Inflammatory macrophage (primary cell): ENCODE measurements at regions not wholly inside any gene's neighbourhood (a gene's known extent, or its start where the extent isn't known, plus 50 kb on each side); places are given as distances from the start of the nearest gene placed in this dataset.
"Not testable (repeated sequence)": the region's sequence is repeated elsewhere in the genome, so short reads cannot be mapped to it uniquely, and the experiment has no call there.

Experiments used
- DNase-seq, 2 donors: peaks; one replicate each; pipeline ENCODE4 v3.0.0-alpha.2; 2020 to 2022

DNA sequence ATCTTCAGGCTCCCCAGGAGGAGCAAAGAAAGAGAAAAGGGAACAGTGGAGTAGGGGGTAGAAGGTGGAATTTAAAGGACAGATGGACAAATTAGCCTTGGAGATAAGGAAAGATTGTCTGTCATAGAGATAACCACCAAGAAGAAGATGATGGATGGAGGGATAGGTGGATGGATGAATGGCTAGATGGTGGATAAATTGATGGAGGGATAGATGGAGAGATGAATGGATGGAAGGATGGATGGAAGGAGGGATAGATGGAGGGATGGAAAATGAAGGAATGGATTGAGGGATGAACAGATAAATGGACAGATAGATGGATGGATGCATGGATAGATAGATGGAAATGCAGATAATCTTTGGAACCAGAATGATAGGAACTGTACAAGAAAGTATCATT is 102.8 kb downstream of the TNFAIP3 start:
- DNase-seq: no peak

DNA sequence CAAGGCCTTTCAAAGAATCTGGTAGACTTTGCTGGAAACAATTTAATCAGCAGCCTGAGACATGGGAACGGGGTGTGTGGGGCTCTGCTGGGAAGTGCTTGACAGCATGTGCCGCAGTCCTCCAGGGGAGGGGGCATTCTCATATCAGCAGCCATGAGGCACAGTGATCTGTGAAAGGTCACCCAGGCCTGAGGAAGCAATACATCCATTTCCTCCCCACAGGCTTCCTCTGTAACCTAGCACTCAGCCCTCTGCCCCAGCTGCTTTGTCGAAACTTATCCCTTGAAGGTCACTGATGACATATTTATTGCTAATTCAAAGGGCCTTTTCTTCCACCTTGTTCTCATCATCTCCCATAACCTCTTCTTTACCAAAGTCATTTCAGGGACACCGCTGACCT is 103.3 kb downstream of the TNFAIP3 start:
- no peak for DNase-seq

DNA sequence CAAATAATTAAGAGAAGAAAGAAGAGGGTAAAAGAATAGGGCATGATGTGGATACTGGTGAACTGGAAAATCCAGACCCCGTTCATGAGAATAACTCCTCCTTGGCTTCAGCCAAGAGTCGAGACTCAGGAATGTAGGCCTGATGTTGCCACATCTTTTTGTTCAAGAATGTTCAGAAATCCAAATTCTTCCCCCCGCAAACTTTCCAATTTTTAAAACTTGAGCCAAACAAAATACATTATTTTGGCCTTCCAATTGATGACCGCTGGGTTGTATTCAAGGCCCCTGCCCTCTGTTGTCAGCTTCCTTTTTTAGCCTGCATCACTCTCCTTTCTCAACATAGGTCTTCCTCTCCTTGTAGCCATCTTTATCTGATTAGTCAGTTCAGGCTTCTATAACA is 106.1 kb downstream of the TNFAIP3 start:
- no peak for DNase-seq

DNA sequence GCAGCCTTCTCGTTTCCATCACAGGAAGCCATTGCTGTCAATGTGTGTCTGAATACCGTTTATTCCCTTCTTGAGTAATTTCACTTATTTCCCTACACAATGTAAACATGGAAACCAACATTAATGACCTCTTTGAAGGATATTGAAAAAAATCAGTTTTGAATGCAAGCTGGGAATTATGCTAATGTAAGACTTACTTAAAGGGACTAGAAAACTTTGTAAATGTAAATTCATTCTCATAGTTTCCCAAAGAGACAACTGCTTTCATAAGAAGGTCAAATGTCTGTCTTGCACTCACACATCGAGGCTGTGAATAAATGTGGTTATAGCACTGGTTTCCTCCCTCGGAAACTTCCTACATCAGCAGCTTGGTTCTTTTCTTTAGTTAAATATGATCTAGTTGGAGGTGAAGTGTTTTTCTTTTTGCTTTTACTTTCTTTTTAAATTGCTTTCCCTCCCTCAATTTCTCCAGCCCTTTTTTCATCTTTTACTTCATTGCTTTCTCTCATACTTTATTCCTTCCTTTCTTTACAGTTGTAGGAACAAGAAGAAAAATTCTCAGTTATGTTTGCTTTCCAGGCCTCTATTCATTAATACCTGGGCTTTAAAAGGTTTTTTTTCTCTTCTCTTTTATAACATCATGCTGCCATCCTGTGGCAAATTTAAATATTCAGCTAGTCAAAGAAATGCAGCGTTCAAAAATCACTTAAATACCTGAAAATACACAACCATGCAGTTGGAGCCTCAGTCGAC is 108.3 kb downstream of the TNFAIP3 start:
- DNase-seq: peak; percentile 24 to 41

DNA sequence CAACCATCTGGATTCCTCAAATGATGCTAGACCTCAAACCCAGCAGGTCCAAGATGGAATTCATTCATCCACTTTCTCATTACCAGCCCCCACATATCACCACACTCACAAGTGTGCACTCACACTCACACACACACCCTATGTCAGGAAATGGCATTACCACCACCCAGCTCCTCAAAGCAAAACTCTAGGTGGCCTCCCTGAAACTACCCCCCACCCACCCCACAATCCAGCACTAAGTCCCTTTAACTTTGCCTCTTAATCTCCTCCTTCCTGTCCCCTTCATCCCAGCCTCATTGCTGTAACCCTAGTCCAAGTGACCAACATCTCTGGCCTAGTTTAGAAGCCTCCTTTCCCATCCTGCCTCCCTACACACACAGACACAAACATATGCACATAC is 109.4 kb downstream of the TNFAIP3 start:
- DNase-seq: no peak

DNA sequence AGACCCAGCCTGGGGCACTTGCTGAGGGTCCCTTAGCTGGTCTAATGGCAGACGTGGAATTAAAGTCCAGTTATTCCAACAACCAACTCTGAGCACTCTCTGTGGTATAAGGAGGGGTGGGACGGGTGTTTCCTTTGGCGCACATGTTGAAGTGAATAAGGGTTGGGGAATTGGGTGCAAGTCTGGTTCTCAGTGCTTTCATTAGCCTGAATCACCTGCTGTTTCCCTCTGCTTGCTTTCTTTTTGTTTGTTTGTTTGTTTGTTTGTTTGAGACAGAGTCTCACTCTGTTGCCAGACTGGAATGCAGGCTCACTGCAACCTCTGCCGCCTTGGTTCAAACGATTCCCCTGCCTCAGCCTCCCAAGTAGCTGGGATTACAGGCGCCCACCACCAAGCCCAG is 110.1 kb downstream of the TNFAIP3 start:
- no peak for DNase-seq

DNA sequence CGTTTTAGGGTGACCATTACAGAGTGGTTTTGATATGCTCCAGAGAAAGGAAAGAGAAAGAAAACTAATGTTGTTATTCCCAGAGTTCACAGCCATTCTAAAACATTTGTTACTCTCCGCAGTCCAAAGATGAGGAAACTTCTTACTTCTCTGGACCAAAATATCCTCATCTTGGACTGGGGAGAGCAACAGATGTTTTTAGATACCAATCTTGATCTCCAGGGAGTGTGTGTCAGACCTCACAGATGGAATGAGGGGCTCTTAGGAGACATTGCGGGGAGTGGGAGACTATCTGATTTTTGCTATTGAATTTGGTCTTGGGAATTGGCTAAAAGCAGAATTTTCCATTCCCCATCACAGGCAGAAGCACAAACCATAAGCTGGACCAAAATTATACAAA is 110.8 kb downstream of the TNFAIP3 start:
- no peak for DNase-seq

DNA sequence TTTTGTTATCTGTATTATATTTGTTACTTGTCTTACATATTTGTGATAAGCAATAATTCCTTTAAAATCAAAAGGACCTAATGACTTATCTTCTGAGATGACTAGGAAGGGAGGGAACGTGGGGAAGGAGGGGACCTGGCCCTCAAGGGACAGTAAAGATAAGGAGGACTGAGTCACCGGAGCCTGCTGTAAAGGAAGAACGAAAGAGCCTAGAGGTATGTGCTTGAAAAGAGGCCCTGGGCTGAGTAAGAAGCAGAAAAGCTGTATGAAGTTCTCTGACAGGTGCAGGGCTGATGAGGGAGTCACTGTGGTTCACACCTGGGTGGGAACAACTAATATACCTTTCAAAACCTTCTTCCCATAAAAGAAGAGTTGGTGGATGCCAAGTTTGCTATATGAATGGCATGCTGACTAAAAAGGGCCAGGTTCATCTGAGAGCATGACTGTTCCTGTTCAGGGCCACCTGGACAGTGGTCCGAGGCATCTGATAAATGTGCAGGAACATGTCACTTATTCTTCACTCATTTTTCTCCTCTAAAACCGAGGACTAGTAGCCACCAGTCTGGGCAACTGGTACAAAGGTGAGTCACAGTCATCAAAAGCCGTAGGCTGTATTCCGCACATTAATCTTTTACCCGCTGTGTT is 111.3 kb downstream of the TNFAIP3 start:
- DNase-seq: no peak

DNA sequence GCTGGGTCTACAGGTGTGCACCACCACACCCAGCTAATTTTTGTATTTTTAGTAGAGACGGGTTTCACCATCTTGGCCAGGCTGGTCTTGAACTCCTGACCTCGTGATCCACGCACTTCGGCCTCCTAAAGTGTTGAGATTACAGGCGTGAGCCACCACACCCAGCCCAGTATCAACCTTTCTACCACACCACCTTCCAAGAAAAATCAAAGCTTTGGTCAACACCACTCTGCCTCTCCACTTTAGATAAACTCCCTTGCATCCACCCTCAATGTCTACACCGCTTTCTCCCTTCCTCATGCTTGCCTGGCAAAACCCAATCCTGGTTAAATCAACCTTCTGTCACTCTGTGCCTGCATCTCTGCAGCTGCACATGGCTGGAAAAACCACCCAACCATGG is 112.2 kb downstream of the TNFAIP3 start:
- not testable (repeated sequence) for DNase-seq

DNA sequence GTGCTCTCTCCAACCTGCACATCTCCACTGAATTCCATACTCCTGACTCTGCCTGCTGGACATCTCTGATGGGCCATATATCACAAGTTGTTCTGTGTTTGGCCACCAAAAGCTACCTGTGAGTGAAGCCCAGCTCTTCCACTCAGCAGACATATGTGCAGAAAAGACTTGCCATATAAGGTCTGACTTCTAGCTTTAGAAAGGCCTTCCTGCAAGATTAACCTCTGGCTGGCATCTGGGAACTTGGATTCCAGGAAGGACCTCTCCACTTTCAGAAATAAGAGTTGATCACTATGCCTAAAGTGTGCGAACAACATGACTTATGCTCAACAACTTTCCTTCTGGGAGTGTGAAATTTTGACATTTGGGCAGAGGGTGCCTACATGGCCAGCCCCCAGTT is 113.7 kb downstream of the TNFAIP3 start:
- DNase-seq: no peak

DNA sequence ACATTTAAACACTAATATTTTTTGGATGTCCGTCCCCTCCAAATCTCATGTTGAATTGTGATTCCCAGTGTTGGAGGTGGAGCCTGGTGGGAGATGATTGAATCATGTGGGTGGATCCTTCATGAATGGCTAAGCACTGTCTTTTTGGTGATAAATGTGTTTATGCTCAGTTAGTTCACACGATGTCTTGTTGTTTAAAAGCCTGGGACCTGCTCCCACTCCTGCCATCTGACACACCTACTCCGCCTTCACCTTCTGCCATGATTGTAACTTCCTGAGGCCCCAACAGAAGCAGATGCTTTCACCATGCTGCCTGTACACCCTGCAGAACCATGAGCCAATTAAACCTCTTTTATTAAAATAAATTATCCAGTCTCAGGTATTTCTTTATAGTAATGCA is 114.7 kb downstream of the TNFAIP3 start:
- no peak for DNase-seq

DNA sequence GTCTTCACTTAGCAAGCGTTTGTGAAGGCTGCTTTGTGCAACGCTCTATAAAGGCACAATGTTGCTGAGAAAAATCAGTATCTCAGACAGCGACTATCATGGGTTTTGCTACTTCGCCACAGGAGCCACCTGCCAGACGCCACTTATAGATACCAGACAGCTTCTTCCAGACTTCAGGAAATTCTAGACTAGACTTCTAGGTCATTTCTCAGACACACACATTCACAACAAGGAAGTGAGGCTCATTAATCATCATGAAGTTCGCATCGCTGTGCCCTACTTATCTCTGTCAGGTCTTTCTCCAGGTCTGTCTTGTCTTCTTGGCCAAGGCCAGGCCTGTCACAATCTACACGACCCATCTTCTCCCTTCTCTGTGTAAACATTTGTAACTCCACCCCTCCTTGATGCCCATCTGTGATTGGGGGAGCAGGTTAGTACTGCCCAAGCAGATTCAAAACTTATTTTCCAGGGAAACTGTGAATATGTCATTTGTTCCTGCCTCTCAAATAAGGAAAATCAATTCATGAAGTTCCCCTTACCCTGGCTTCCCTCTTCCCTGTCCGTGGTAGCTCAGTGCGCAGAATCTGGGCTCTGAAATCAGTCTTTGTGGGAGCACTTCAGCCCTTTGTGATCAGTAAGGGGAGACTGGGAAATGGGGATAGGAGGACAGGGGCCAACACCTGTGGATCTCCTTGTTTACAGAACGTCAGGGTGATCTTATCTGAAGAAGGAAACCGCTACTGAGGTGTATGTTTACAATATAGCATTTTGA is 115.5 kb downstream of the TNFAIP3 start:
- DNase-seq: no peak

DNA sequence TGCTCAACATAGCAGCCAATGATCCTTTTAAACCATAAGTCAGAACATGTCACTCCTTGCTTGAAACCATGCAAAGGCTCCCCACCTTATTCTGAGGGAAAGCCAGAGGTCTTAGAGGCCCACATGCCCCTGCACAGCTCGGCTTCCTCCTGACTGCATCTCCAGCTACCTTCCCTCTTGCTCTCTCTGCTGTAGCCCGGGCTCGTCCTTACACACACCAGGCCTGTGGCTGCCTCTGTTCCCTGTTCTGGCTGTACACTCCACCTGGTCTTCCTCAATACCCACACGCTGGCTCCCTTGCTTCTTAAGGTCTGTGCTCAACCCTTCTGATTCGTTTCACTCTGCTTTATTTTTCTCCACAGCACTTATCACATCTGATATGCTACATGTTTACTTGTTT is 116.2 kb downstream of the TNFAIP3 start:
- no peak for DNase-seq

DNA sequence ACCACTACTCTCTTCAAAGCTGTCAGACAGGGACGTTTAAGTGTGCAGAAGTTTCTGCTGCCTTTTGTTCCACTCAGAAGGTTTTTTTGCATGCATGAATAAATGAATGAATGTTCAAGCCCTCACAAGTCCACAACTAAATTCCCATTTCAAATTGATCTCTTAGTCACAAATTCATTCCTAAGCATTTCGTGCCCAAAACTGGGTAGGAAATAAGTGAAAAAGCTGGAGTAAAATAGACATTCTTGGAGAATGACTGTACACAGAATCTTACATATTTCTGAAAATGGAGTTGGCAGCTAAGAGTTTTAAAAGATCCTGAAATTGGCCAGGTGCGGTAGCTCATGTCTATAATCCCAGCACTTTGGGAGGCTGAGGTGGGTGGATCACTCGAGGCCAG is 117.6 kb downstream of the PERP start:
- no peak for DNase-seq

DNA sequence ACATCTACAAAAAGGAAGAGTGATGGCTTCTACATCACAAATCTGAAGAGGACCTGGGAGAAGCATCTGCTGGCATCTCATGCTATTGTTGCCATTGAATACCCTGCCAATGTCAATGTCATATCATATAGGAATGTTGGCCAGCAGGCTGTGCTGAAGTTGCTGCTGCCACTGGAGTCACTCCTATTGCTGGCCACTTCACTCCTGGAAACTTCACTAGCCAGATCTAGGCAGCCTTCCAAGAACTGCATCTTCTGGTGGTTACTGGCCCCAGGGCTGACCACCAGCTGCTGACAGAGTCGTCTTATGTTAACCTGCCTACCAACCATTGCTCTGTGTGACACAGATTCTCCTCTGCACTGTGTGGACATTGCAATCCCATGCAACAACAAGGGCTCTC is 111.8 kb downstream of the PERP start:
- DNase-seq: no peak

DNA sequence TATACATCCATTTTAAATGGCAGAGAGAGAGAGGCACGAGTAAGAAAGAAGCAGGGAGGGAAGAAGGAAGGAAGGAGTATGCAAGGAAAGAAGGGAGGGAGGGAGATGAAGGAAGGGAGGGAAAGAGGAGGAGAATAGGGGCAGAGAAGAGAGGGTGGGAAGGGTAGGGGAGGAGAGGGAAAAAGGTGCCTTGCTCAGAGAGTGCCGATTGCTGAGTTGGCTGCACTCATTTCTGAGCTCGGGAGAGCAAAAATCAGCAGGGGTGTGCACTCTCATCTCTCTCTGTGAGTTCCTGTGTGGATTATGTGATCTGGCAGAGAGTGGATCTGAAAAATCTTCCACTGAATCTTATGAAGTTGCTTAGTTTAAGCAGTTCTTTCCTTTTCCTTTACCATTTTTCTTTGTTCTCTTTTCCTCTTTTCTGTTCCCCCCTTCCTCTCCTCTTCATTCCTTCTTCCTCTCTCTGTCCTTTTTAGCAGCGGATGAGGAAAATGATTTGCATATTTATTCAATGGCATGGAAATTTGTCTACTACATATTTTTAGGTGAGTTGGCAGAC is 108.7 kb downstream of the PERP start:
- DNase-seq: no peak

DNA sequence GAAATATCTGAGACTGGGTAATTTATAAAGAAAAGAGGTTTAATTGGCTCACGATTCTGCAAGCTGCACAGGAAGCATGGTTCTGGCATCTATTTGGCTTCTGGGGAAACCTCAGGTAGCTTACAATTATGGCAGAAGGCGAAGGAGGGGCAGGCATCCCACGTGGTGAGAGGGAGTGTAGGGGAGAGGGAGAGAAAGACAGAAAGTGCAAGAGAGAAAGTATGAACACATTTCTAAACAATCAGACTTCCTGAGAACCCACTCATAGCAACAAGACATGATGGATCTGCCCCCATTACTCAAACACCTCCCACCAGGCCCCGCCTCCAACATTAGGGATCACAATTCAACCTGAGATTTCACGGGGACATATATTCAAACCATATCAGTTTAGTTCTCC is 107.4 kb downstream of the PERP start:
- no peak for DNase-seq

DNA sequence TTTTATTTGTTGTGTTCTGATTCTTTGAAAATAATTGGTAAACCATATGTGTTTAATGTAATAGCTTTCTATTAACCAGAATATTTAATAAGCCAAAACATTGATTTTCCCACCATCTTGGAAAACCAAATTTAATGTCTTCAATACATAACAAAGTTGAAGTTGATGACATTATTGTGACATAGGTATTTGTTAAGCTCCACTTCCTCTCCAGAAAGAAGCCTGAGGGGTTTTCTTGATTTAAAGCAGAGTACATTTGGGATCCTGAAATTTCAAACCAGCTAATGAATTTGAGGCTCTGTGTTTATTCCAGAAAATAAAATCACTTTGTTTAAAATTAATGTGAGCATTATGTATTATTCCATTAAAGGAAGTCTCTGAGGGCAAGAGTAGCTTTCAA is 106.3 kb downstream of the PERP start:
- peak; percentile 12 to 42 for DNase-seq

DNA sequence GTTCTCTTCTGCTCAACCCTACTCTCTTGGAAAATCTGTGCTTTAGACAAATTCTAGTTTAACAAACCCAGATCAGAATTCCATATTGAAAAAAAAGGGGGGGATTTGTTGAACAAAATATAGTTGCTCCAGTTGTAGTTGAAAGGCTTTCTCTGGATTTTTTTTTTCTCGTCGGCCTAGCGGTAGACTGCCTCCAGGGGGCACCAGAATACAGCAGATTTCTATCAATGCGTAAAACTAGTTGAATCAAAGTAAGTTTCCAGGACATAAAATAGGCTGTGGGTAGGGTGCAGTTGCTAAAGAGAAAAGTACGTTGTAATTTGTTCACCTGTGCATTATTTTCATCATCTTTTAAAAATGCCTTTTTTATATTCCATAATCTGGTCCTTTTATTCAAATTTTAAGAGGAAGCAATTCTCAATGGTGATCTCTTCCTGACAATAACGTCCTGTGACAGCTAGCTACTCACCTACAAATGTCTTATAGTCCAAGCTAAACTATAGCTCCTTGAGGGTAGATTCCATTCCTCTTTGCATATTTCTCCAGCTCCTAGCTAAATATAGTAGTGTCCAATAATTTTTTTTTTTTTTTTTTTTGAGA is 105.4 kb downstream of the PERP start:
- DNase-seq: peak; percentile 53 to 66

DNA sequence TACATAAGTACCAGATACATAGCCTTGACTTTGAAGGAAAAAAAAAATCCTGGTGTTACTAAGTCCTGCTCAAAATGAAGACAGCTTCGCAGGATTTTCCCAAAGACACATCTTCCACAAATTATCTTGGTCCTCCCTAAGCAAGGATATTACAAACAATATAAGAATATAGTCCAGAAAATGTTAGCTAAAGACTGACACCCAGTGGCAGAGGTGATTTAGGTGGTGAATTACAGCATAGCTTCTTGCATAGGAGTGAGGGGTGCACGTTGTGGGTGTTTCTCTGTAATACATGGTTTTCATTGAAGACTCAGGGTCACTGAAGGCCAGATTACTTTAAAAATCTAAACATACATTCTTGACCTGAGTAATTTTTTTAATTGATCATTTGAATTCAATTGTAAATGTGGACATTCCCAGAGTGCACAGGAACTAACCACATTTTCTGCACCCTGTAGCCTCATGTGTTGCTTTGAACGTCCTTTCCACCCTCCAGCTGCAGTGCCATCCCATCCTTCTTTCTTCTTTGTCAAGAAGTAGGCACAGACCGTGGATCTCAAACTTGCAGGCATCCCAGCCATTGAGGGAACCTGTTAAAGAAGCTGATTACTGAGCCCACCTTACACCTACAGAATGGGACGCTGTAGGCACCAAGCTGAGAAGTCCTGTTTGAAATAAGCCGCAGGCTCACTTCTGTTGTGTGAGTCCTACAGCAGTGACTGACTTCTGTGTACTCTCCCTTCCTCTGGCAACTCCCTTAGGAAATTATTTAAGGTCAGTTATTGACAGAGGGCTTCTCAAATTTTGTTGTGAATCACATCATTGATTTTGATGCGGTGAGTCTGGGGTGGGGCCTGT is 102.6 kb downstream of the PERP start:
- peak; percentile 49 to 63 for DNase-seq

DNA sequence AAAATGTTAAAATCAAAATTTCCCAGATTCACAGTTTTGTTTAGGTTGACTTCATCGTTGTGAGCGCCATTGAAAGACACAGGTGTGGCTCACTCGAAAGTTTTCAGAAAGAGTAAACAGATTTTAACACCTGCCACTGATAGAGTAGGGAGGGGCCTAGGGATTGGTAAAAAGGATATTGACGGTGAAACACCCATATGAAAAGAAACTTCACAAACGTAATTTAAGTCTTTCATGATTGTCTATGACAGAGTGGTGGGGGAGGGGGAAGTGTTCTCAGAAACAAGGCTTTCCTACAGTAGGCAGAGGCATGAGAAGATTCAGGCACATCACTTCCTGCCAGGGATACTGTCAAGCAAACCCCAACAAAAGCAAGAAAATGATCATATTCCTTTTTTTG is 101.4 kb downstream of the PERP start:
- DNase-seq: no peak

DNA sequence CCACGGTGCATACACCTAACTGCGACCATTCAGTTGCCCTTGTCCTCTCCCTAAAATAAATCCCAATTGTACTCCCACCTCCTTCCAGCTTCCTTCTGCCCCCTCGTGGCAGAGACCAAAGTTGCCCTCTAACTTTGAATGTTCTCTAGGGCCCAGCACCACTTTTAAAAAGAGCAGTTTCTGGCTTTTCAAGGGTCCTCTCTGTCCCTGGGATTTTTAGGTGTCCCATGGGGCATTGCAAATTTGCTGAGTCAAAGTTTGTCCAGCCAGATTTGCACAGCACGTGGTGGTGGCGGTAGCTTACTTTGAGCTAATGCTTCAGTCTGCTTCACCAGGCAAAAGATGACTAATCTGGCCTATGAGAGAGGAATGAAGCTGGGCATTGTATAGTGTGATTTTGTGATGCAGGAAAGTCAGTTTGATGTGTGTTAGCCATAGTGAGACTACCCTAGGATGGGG is 100.2 kb downstream of the PERP start:
- peak; percentile 25 to 34 for DNase-seq
